ENCODE measurements at regions not wholly inside any gene's neighbourhood (a gene's known extent, or its start where the extent isn't known, plus 50 kb on each side); places are given as distances from the start of the nearest gene placed in this dataset.

- no peaks in the 10 kb centered on the region for H3K79me2 ChIP-seq (ENCODE audit: control insufficient read depth, insufficient read depth, low read length)
- H4K20me1 ChIP-seq (ENCODE audit: control insufficient read depth, extremely low read depth, insufficient read depth, low read length) = no peaks in the 10 kb centered on the region
- no peaks in the 10 kb centered on the region for H3K9me3 ChIP-seq (ENCODE audit: control insufficient read depth, low read depth, low read length)
- FAIRE-seq (no peak), DNase-seq (ENCODE audit: low read depth, low spot score) (no peak)
- no peak overlapping the region for H2AFZ ChIP-seq (ENCODE audit: control insufficient read depth, low read length)
- H3K36me3 ChIP-seq (ENCODE audit: control insufficient read depth in 2 of 2, extremely low read depth in 1 of 2, insufficient read depth in 2 of 2, low read length in 2 of 2) = no peaks in the 10 kb centered on the region
- H3K4me1 ChIP-seq (ENCODE audit: control insufficient read depth, extremely low read depth, insufficient read depth, low read length) = no peaks in the 10 kb centered on the region
- H3K9ac ChIP-seq (ENCODE audit: control insufficient read depth, extremely low read depth, insufficient read depth, low read length) = no peak overlapping the region
- H3K27ac ChIP-seq (ENCODE audit: control insufficient read depth, insufficient read depth, low read length) = no peak overlapping the region
- no peaks in the 10 kb centered on the region for H3K9me1 ChIP-seq (ENCODE audit: control insufficient read depth, extremely low read depth, insufficient read depth, low read length)
- no peak overlapping the region for H3K4me3 ChIP-seq (ENCODE audit: control insufficient read depth in 2 of 3, extremely low read depth in 1 of 3, insufficient read depth in 2 of 3, low read depth in 1 of 3, low read length in 3 of 3)
- TF ChIP-seq EZH2 (IDR thresholded peaks at IDR 0.05; ENCODE audit: low read length) (no peak), CTCF (optimal IDR thresholded peaks at IDR 0.05 in 1 of 3, IDR thresholded peaks at IDR 0.05 in 1 of 3, conservative IDR thresholded peaks at IDR 0.05 in 1 of 3; ENCODE audit: extremely low read depth in 1 of 3, insufficient read depth in 2 of 3, low read length in 3 of 3) (no peak)
- dilution Hi-C loops (cut with MboI; ENCODE audit: extremely low pct_ligation_motif_present, low sequenced_read_pairs) = no loop called here
- peaks cover 4% of the 10 kb centered on the region for H3K27me3 ChIP-seq (ENCODE audit: control insufficient read depth, extremely low read depth, insufficient read depth, low read length)
- H3K4me2 ChIP-seq (ENCODE audit: control insufficient read depth, extremely low read depth, insufficient read depth, low read depth, low read length) = no peak overlapping the region
Measured at GRCh38 chr10:104563051-104563450, 78.0 kb upstream of the SORCS3 start.

- dilution Hi-C loops (cut with MboI; ENCODE audit: extremely low pct_ligation_motif_present, low sequenced_read_pairs) = no loop called here
- no peaks in the 10 kb centered on the region for H3K36me3 ChIP-seq (ENCODE audit: control insufficient read depth in 2 of 2, extremely low read depth in 1 of 2, insufficient read depth in 2 of 2, low read length in 2 of 2)
- H3K4me2 ChIP-seq (ENCODE audit: control insufficient read depth, extremely low read depth, insufficient read depth, low read depth, low read length) = no peak overlapping the region
- H3K4me3 ChIP-seq (ENCODE audit: control insufficient read depth in 2 of 3, extremely low read depth in 1 of 3, insufficient read depth in 2 of 3, low read depth in 1 of 3, low read length in 3 of 3) = no peak overlapping the region
- H3K9me3 ChIP-seq (ENCODE audit: control insufficient read depth, low read depth, low read length) = no peaks in the 10 kb centered on the region
- no peak for FAIRE-seq
- no peak overlapping the region for H3K9ac ChIP-seq (ENCODE audit: control insufficient read depth, extremely low read depth, insufficient read depth, low read length)
- no peaks in the 10 kb centered on the region for H3K4me1 ChIP-seq (ENCODE audit: control insufficient read depth, extremely low read depth, insufficient read depth, low read length)
- no peaks in the 10 kb centered on the region for H3K79me2 ChIP-seq (ENCODE audit: control insufficient read depth, insufficient read depth, low read length)
- no peak for DNase-seq (ENCODE audit: low read depth, low spot score)
- H4K20me1 ChIP-seq (ENCODE audit: control insufficient read depth, extremely low read depth, insufficient read depth, low read length) = no peaks in the 10 kb centered on the region
- H2AFZ ChIP-seq (ENCODE audit: control insufficient read depth, low read length) = no peak overlapping the region
- no peak for TF ChIP-seq EZH2 (IDR thresholded peaks at IDR 0.05; ENCODE audit: low read length)
- TF ChIP-seq CTCF (optimal IDR thresholded peaks at IDR 0.05 in 1 of 3, IDR thresholded peaks at IDR 0.05 in 1 of 3, conservative IDR thresholded peaks at IDR 0.05 in 1 of 3; ENCODE audit: extremely low read depth in 1 of 3, insufficient read depth in 2 of 3, low read length in 3 of 3) = no peak
- H3K9me1 ChIP-seq (ENCODE audit: control insufficient read depth, extremely low read depth, insufficient read depth, low read length) = no peaks in the 10 kb centered on the region
- no peak overlapping the region for H3K27ac ChIP-seq (ENCODE audit: control insufficient read depth, insufficient read depth, low read length)
- H3K27me3 ChIP-seq (ENCODE audit: control insufficient read depth, extremely low read depth, insufficient read depth, low read length) = peaks cover 4% of the 10 kb centered on the region
Measured at GRCh38 chr10:104563548-104563947, 77.5 kb upstream of the SORCS3 start.
